ENCODE measurements at regions not wholly inside any gene's neighbourhood (a gene's known extent, or its start where the extent isn't known, plus 50 kb on each side); places are given as distances from the start of the nearest gene placed in this dataset.

DNA sequence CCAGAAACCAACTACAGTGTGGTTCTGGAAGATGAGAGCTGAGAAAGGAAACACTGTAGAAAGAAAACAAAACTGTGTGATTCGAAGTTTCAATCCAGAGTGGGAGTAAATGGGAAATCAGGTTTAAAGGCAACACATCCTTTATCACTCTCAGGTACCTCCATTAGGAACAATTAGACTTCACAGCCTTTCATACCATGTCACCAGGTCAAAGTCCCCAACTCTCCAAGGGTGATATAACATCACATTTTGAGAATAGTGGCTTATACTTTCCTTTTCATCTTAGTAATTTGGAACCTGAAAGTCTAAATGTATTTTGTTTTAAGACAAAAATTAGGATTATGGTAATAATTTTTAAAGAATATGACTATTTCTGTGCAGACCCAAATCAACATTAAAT, 194.9 kb upstream of the WWC1 start:
- Mint-ChIP-seq H3K4me1 (no peaks in the 10 kb centered on the region), H3K27ac (no peak overlapping the region), H3K4me3 (no peak overlapping the region), H3K27me3 (ENCODE audit: low read depth in 3 of 3) (peaks cover 0 to 2% (median 1%) of the 10 kb centered on the region in 3 donors), H3K36me3 (no peaks in the 10 kb centered on the region), H3K9me3 (peaks cover 0 to 1% (median 0%) of the 10 kb centered on the region in 7 donors)
- H3K4me3 ChIP-seq (replicated peaks in 1 of 3; ENCODE audit: low read depth in 2 of 3, low read length in 3 of 3): no peak overlapping the region
- no peaks in the 10 kb centered on the region for H3K79me2 ChIP-seq (ENCODE audit: insufficient read depth, low read length)
- no peak overlapping the region for H3K4me2 ChIP-seq (replicated peaks; ENCODE audit: extremely low read depth, low read length, poor library complexity, severe bottlenecking)
- no peak overlapping the region for H2AFZ ChIP-seq (ENCODE audit: insufficient read depth, low read depth, low read length, poor library complexity, severe bottlenecking)
- WGBS (ENCODE audit: insufficient coverage): no CpG with 5 or more reads among the region's 1 CpG
- no peak overlapping the region for H3K9ac ChIP-seq (ENCODE audit: insufficient read depth, low read length, poor library complexity, severe bottlenecking)
- no peaks in the 10 kb centered on the region for H3K27me3 ChIP-seq (ENCODE audit: control insufficient read depth in 2 of 2, insufficient read depth in 2 of 2, low read length in 2 of 2)
- no peaks in the 10 kb centered on the region for H3K4me1 ChIP-seq (ENCODE audit: control insufficient read depth in 1 of 2, insufficient read depth in 2 of 2, low read length in 2 of 2)
- intact Hi-C loops (cut with micrococcal nuclease): no loop called here
- no peaks in the 10 kb centered on the region for H3K9me3 ChIP-seq (replicated peaks in 1 of 2; ENCODE audit: control insufficient read depth in 1 of 2, insufficient read depth in 1 of 2, low read length in 2 of 2)
- H4K20me1 ChIP-seq (ENCODE audit: insufficient read depth, low read length): no peaks in the 10 kb centered on the region
- no peak for DNase-seq
- TF ChIP-seq, protein P1, sequence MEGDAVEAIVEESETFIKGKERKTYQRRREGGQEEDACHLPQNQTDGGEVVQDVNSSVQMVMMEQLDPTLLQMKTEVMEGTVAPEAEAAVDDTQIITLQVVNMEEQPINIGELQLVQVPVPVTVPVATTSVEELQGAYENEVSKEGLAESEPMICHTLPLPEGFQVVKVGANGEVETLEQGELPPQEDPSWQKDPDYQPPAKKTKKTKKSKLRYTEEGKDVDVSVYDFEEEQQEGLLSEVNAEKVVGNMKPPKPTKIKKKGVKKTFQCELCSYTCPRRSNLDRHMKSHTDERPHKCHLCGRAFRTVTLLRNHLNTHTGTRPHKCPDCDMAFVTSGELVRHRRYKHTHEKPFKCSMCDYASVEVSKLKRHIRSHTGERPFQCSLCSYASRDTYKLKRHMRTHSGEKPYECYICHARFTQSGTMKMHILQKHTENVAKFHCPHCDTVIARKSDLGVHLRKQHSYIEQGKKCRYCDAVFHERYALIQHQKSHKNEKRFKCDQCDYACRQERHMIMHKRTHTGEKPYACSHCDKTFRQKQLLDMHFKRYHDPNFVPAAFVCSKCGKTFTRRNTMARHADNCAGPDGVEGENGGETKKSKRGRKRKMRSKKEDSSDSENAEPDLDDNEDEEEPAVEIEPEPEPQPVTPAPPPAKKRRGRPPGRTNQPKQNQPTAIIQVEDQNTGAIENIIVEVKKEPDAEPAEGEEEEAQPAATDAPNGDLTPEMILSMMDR (IDR thresholded peaks at IDR 0.05): no peak
- H3K36me3 ChIP-seq (replicated peaks in 1 of 2; ENCODE audit: control insufficient read depth in 1 of 2, insufficient read depth in 2 of 2, low read length in 2 of 2): no peaks in the 10 kb centered on the region
- H3K27ac ChIP-seq (ENCODE audit: low read depth in 1 of 2, low read length in 2 of 2): no peak overlapping the region

DNA sequence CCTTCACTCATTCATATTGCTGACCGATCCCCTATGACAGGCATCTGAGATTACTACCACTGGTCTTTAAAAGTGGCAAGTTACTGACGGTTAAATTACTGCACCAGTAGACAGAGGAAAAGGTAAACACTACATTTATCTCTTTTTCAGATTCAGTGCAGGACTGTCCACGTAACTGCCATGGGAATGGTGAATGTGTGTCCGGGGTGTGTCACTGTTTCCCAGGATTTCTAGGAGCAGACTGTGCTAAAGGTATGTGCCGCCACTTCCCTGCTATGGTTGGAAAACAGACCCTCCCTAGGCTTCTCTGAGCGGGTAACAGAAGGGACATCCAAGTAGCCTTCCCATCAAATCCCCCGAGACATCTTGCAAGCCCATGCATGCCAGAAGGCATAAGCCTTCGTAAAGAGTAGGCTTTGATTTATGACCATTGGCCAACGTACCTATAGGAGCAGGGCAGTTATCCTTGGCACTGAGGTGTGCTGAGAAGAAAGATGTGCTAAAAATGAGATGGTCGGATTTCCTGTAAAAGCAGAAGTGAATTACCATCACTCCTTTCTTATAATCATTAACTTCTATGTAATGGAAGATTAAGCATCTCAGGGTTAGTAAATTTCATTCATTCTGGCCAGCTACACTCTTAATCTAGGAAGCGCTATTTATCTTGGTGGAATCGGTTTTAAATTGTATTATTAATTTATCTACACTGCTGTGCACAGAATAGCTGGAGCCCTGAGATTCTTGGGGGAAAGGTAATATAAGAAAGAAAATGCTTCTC, 193.4 kb upstream of the WWC1 start:
- no peaks in the 10 kb centered on the region for H3K27me3 ChIP-seq (ENCODE audit: control insufficient read depth in 2 of 2, insufficient read depth in 2 of 2, low read length in 2 of 2)
- no peaks in the 10 kb centered on the region for H3K4me1 ChIP-seq (ENCODE audit: control insufficient read depth in 1 of 2, insufficient read depth in 2 of 2, low read length in 2 of 2)
- peaks cover 1 to 2% (median 1%) of the 10 kb centered on the region in 3 donors for H3K27me3 Mint-ChIP-seq (ENCODE audit: low read depth in 3 of 3)
- no peaks in the 10 kb centered on the region for H4K20me1 ChIP-seq (ENCODE audit: insufficient read depth, low read length)
- no peaks in the 10 kb centered on the region for H3K9me3 ChIP-seq (replicated peaks in 1 of 2; ENCODE audit: control insufficient read depth in 1 of 2, insufficient read depth in 1 of 2, low read length in 2 of 2)
- H3K27ac ChIP-seq (ENCODE audit: low read depth in 1 of 2, low read length in 2 of 2): no peak overlapping the region
- H3K27ac Mint-ChIP-seq: no peak overlapping the region
- no peaks in the 10 kb centered on the region for H3K79me2 ChIP-seq (ENCODE audit: insufficient read depth, low read length)
- peaks cover 0 to 1% (median 0%) of the 10 kb centered on the region in 7 donors for H3K9me3 Mint-ChIP-seq
- DNase-seq: no peak
- no peak overlapping the region for H2AFZ ChIP-seq (ENCODE audit: insufficient read depth, low read depth, low read length, poor library complexity, severe bottlenecking)
- intact Hi-C loops (cut with micrococcal nuclease): no loop called here
- no peak overlapping the region for H3K9ac ChIP-seq (ENCODE audit: insufficient read depth, low read length, poor library complexity, severe bottlenecking)
- no peak overlapping the region for H3K4me2 ChIP-seq (replicated peaks; ENCODE audit: extremely low read depth, low read length, poor library complexity, severe bottlenecking)
- H3K4me3 Mint-ChIP-seq: no peak overlapping the region
- no peaks in the 10 kb centered on the region for H3K36me3 Mint-ChIP-seq
- no peaks in the 10 kb centered on the region for H3K36me3 ChIP-seq (replicated peaks in 1 of 2; ENCODE audit: control insufficient read depth in 1 of 2, insufficient read depth in 2 of 2, low read length in 2 of 2)
- TF ChIP-seq, protein P1 (IDR thresholded peaks at IDR 0.05): no peak
- no CpG with 5 or more reads among the region's 12 CpGs for WGBS (ENCODE audit: insufficient coverage)
- no peak overlapping the region for H3K4me3 ChIP-seq (replicated peaks in 1 of 3; ENCODE audit: low read depth in 2 of 3, low read length in 3 of 3)
- H3K4me1 Mint-ChIP-seq: no peaks in the 10 kb centered on the region

Data from CD14-positive monocyte (primary cell).